ENCODE measurements at regions not wholly inside any gene's neighbourhood (a gene's known extent, or its start where the extent isn't known, plus 50 kb on each side); places are given as distances from the start of the nearest gene placed in this dataset.
A peak's percentile ranks its signal among the peaks of the same experiment; 100 is the strongest.

- H3K4me3 ChIP-seq: no peak overlapping the region
- TF ChIP-seq POLR2A (IDR thresholded peaks at IDR 0.05): no peak
- TF ChIP-seq POLR2AphosphoS5 (IDR thresholded peaks at IDR 0.05; ENCODE audit: insufficient read depth in 1 of 2, low read depth in 1 of 2): no peak
- no peak for TF ChIP-seq CTCF (IDR thresholded peaks at IDR 0.05)
- intact Hi-C loops (cut with DNase I): no loop called here
- no peak overlapping the region for H3K27ac ChIP-seq
- H3K9me3 ChIP-seq: no peaks in the 10 kb centered on the region
- H3K36me3 ChIP-seq: no peaks in the 10 kb centered on the region
- no peaks in the 10 kb centered on the region for H3K27me3 ChIP-seq
- H3K4me1 ChIP-seq: no peaks in the 10 kb centered on the region
- DNase-seq (ENCODE audit: extremely low spot score in 2 of 2): peak in 1 of 2 donors; percentile 76
Measured at GRCh38 chr2:219830353-219830738, 202.9 kb downstream of the SLC4A3 start.

- Histone ChIP-seq H3K9me3 (no peaks in the 10 kb centered on the region), H3K4me3 (no peak overlapping the region), H3K27ac (no peak overlapping the region), H3K27me3 (no peaks in the 10 kb centered on the region), H3K36me3 (no peaks in the 10 kb centered on the region), H3K4me1 (no peaks in the 10 kb centered on the region)
- peak; percentile 56 to 72 for DNase-seq (ENCODE audit: extremely low spot score in 2 of 2)
- no peak for TF ChIP-seq CTCF (IDR thresholded peaks at IDR 0.05)
- no peak for TF ChIP-seq POLR2AphosphoS5 (IDR thresholded peaks at IDR 0.05; ENCODE audit: insufficient read depth in 1 of 2, low read depth in 1 of 2)
- no peak for TF ChIP-seq POLR2A (IDR thresholded peaks at IDR 0.05)
- intact Hi-C loops (cut with DNase I): no loop called here
Measured at GRCh38 chr2:219831957-219832356, 204.5 kb downstream of the SLC4A3 start.

GRCh38 chr2:219832904-219833303 lies 205.5 kb downstream of the SLC4A3 start:
- Histone ChIP-seq H3K36me3 (no peaks in the 10 kb centered on the region), H3K27me3 (no peaks in the 10 kb centered on the region), H3K9me3 (no peaks in the 10 kb centered on the region), H3K4me3 (no peak overlapping the region), H3K27ac (no peak overlapping the region), H3K4me1 (no peaks in the 10 kb centered on the region)
- DNase-seq (ENCODE audit: extremely low spot score in 2 of 2): peak; percentile 49 to 67
- intact Hi-C loops (cut with DNase I): no loop called here
- TF ChIP-seq POLR2A (IDR thresholded peaks at IDR 0.05): no peak
- no peak for TF ChIP-seq POLR2AphosphoS5 (IDR thresholded peaks at IDR 0.05; ENCODE audit: insufficient read depth in 1 of 2, low read depth in 1 of 2)
- no peak for TF ChIP-seq CTCF (IDR thresholded peaks at IDR 0.05)

GRCh38 chr2:219835493-219835892 lies 208.1 kb downstream of the SLC4A3 start:
- TF ChIP-seq POLR2A (IDR thresholded peaks at IDR 0.05) (no peak), CTCF (IDR thresholded peaks at IDR 0.05) (no peak), POLR2AphosphoS5 (IDR thresholded peaks at IDR 0.05; ENCODE audit: insufficient read depth in 1 of 2, low read depth in 1 of 2) (no peak)
- no peak overlapping the region for H3K4me3 ChIP-seq
- intact Hi-C loops (cut with DNase I): no loop called here
- no peaks in the 10 kb centered on the region for H3K27me3 ChIP-seq
- no peak overlapping the region for H3K27ac ChIP-seq
- H3K9me3 ChIP-seq: no peaks in the 10 kb centered on the region
- H3K4me1 ChIP-seq: no peaks in the 10 kb centered on the region
- H3K36me3 ChIP-seq: no peaks in the 10 kb centered on the region
- DNase-seq (ENCODE audit: extremely low spot score in 2 of 2): no peak

GRCh38 chr2:219836647-219837177 lies 209.3 kb downstream of the SLC4A3 start:
- no peak overlapping the region for H3K27ac ChIP-seq
- no peak for DNase-seq (ENCODE audit: extremely low spot score in 2 of 2)
- no peaks in the 10 kb centered on the region for H3K4me1 ChIP-seq
- no peak overlapping the region for H3K4me3 ChIP-seq
- H3K9me3 ChIP-seq: no peaks in the 10 kb centered on the region
- intact Hi-C loops (cut with DNase I): no loop called here
- H3K36me3 ChIP-seq: no peaks in the 10 kb centered on the region
- no peaks in the 10 kb centered on the region for H3K27me3 ChIP-seq
- no peak for TF ChIP-seq POLR2AphosphoS5 (IDR thresholded peaks at IDR 0.05; ENCODE audit: insufficient read depth in 1 of 2, low read depth in 1 of 2)
- no peak for TF ChIP-seq CTCF (IDR thresholded peaks at IDR 0.05)
- no peak for TF ChIP-seq POLR2A (IDR thresholded peaks at IDR 0.05)
